ENCODE measurements at regions not wholly inside any gene's neighbourhood (a gene's known extent, or its start where the extent isn't known, plus 50 kb on each side); places are given as distances from the start of the nearest gene placed in this dataset.

DNA sequence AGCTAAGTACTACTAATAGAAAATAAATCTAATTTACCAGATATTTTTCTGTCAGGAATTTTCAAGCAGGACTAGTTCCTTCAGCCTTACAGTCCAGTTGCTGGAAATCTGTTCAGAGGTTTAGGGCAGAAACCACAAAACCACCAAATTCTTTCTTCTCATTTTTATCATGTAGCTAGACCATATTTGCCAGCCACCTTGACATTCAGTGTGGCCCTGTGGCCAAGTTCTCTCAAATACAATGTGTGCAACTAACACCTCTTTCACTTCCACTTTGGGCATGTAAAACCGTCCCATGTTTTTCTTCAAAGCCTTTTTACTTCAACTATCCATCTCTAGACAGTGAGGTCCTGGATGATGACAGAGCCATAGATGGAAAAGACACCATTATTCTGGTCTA, 1133.2 kb upstream of the CDH18 start:
- intact Hi-C loops (cut with micrococcal nuclease; ENCODE audit: unreplicated experiment) = no loop called here
- CTCF ChIA-PET = no interaction called here

DNA sequence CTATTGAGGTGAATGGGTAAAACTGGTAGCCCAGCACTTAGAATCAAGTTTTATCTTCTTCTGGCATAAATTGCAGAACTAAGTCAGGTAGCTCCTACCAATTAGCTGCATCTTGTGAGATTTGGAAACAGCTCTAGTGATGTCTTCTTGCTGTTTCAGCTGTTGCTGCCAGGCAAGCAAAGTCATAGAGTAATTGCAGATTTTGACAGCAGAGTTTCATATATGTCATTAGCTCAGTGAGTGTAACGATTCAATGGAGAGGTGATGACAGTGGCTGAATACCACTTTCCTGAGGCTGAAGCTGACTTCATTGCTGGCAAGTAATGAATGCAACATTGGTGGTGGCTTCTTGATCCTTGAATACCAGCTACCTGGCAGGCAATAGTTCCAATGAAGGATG, 1109.7 kb upstream of the CDH18 start:
- no peaks in the 10 kb centered on the region for H3K9me3 ChIP-seq (ENCODE audit: low read depth, low read length, poor library complexity, severe bottlenecking)
- no peak for DNase-seq (ENCODE audit: low spot score)
- TF ChIP-seq, protein P1, sequence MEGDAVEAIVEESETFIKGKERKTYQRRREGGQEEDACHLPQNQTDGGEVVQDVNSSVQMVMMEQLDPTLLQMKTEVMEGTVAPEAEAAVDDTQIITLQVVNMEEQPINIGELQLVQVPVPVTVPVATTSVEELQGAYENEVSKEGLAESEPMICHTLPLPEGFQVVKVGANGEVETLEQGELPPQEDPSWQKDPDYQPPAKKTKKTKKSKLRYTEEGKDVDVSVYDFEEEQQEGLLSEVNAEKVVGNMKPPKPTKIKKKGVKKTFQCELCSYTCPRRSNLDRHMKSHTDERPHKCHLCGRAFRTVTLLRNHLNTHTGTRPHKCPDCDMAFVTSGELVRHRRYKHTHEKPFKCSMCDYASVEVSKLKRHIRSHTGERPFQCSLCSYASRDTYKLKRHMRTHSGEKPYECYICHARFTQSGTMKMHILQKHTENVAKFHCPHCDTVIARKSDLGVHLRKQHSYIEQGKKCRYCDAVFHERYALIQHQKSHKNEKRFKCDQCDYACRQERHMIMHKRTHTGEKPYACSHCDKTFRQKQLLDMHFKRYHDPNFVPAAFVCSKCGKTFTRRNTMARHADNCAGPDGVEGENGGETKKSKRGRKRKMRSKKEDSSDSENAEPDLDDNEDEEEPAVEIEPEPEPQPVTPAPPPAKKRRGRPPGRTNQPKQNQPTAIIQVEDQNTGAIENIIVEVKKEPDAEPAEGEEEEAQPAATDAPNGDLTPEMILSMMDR (conservative IDR thresholded peaks at IDR 0.05; ENCODE audit: low read depth, low read length) = no peak
- no peak for TF ChIP-seq EZH2 (IDR thresholded peaks at IDR 0.05; ENCODE audit: borderline replicate concordance, low read depth, low read length, poor library complexity, severe bottlenecking)
- ChIA-PET CTCF (no interaction called here), POLR2A (ENCODE audit: low non-redundant PET) (no interaction called here)
- intact Hi-C loops (cut with micrococcal nuclease; ENCODE audit: unreplicated experiment) = no loop called here
- no peaks in the 10 kb centered on the region for H3K4me1 ChIP-seq (ENCODE audit: insufficient read depth, low read length, poor library complexity, severe bottlenecking)
- no peaks in the 10 kb centered on the region for H3K36me3 ChIP-seq (ENCODE audit: insufficient read depth, low read length, poor library complexity, severe bottlenecking)
- H3K27ac ChIP-seq (ENCODE audit: low read depth, low read length, poor library complexity, severe bottlenecking) = no peak overlapping the region
- H3K4me3 ChIP-seq (ENCODE audit: low read depth, low read length, poor library complexity, severe bottlenecking) = no peak overlapping the region
- no peaks in the 10 kb centered on the region for H3K27me3 ChIP-seq (replicated peaks; ENCODE audit: insufficient read depth, low read depth, low read length, poor library complexity)
- BruUV-seq (replicated peaks) = no TSS peak

More for the DNA sequence above, 1133.2 kb upstream of the CDH18 start:
- no TSS peak for BruUV-seq (replicated peaks)
- DNase-seq (ENCODE audit: low spot score) = no peak
- Histone ChIP-seq H3K36me3 (ENCODE audit: insufficient read depth, low read length, poor library complexity, severe bottlenecking) (no peaks in the 10 kb centered on the region), H3K4me3 (ENCODE audit: low read depth, low read length, poor library complexity, severe bottlenecking) (no peak overlapping the region), H3K27ac (ENCODE audit: low read depth, low read length, poor library complexity, severe bottlenecking) (no peak overlapping the region), H3K9me3 (ENCODE audit: low read depth, low read length, poor library complexity, severe bottlenecking) (no peaks in the 10 kb centered on the region), H3K4me1 (ENCODE audit: insufficient read depth, low read length, poor library complexity, severe bottlenecking) (peaks cover 4% of the 10 kb centered on the region), H3K27me3 (replicated peaks; ENCODE audit: insufficient read depth, low read depth, low read length, poor library complexity) (no peaks in the 10 kb centered on the region)
- no peak for TF ChIP-seq EZH2 (IDR thresholded peaks at IDR 0.05; ENCODE audit: borderline replicate concordance, low read depth, low read length, poor library complexity, severe bottlenecking)
- TF ChIP-seq, protein P1 (conservative IDR thresholded peaks at IDR 0.05; ENCODE audit: low read depth, low read length) = no peak
- POLR2A ChIA-PET (ENCODE audit: low non-redundant PET) = no interaction called here

DNA sequence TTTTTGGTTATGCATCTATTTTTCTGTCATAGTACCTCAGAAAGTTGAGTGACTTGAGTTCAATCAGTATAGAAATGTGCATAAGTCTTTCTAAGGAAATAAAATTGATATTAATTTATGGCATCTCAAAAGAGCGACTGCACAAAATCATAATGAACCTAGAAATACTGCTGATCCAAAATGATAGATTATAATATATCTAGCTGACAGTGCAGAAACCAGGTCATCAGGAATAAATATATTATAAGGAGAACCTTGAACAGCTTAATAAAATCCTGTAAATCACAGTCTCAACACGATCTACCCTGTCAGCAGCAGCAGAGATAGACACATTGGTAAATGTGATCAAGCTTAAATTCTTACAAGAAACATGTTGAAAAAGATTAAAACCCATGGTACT, 1106.6 kb upstream of the CDH18 start:
- no peaks in the 10 kb centered on the region for H3K27me3 ChIP-seq (replicated peaks; ENCODE audit: insufficient read depth, low read depth, low read length, poor library complexity)
- no peaks in the 10 kb centered on the region for H3K9me3 ChIP-seq (ENCODE audit: low read depth, low read length, poor library complexity, severe bottlenecking)
- no peaks in the 10 kb centered on the region for H3K36me3 ChIP-seq (ENCODE audit: insufficient read depth, low read length, poor library complexity, severe bottlenecking)
- ChIA-PET CTCF (no interaction called here), POLR2A (ENCODE audit: low non-redundant PET) (no interaction called here)
- H3K4me3 ChIP-seq (ENCODE audit: low read depth, low read length, poor library complexity, severe bottlenecking) = no peak overlapping the region
- intact Hi-C loops (cut with micrococcal nuclease; ENCODE audit: unreplicated experiment) = no loop called here
- TF ChIP-seq EZH2 (IDR thresholded peaks at IDR 0.05; ENCODE audit: borderline replicate concordance, low read depth, low read length, poor library complexity, severe bottlenecking) = no peak
- TF ChIP-seq, protein P1 (conservative IDR thresholded peaks at IDR 0.05; ENCODE audit: low read depth, low read length) = no peak
- DNase-seq (ENCODE audit: low spot score) = no peak
- H3K27ac ChIP-seq (ENCODE audit: low read depth, low read length, poor library complexity, severe bottlenecking) = no peak overlapping the region
- BruUV-seq (replicated peaks) = no TSS peak
- H3K4me1 ChIP-seq (ENCODE audit: insufficient read depth, low read length, poor library complexity, severe bottlenecking) = no peaks in the 10 kb centered on the region

All from A673 (cell line).